Ishikawa (cell line): ENCODE measurements at regions not wholly inside any gene's neighbourhood (a gene's known extent, or its start where the extent isn't known, plus 50 kb on each side); places are given as distances from the start of the nearest gene placed in this dataset.

Experiments used
- CEBPB ChIP-seq: IDR thresholded peaks from 2 replicates; pipeline ENCODE4 v1.6.1; 2012
- CREB1 ChIP-seq: IDR thresholded peaks from 2 replicates; pipeline ENCODE4 v1.6.1; 2012; ENCODE audit warnings: low read depth
- EGR1 ChIP-seq: IDR thresholded peaks from 2 replicates; pipeline ENCODE4 v1.6.1; 2012
- EP300 ChIP-seq: IDR thresholded peaks from 2 replicates; pipeline ENCODE4 v1.6.1; 2012; ENCODE audit warnings: borderline replicate concordance
- FOXM1 ChIP-seq: IDR thresholded peaks from 2 replicates; pipeline ENCODE4 v1.6.1; 2012; ENCODE audit warnings: low read depth, borderline replicate concordance
- MAX ChIP-seq: IDR thresholded peaks from 2 replicates; pipeline ENCODE4 v1.6.1; 2012
- NFIC ChIP-seq: IDR thresholded peaks from 2 replicates; pipeline ENCODE4 v1.6.1; 2012
- RAD21 ChIP-seq: IDR thresholded peaks from 2 replicates; pipeline ENCODE4 v1.6.1; 2012; ENCODE audit warnings: low read depth
- REST ChIP-seq: IDR thresholded peaks from 2 replicates; pipeline ENCODE4 v1.6.1; 2012; ENCODE audit warnings: low read depth, mild to moderate bottlenecking
- TAF1 ChIP-seq: IDR thresholded peaks from 2 replicates; pipeline ENCODE4 v1.6.1; 2012; ENCODE audit warnings: low read depth, mild to moderate bottlenecking
- TCF12 ChIP-seq: IDR thresholded peaks from 2 replicates; pipeline ENCODE4 v1.6.1; 2012; ENCODE audit warnings: low read depth
- TEAD4 ChIP-seq: IDR thresholded peaks from 2 replicates; pipeline ENCODE4 v1.6.1; 2012
- USF1 ChIP-seq: IDR thresholded peaks from 2 replicates; pipeline ENCODE4 v1.6.1; 2012
- YY1 ChIP-seq: IDR thresholded peaks from 2 replicates; pipeline ENCODE4 v1.6.1; 2012; ENCODE audit warnings: low read depth
- ZBTB7A ChIP-seq: IDR thresholded peaks from 2 replicates; pipeline ENCODE4 v1.6.1; 2012; ENCODE audit warnings: low read depth

GRCh38 chrX:20452487-20452886 is 185.8 kb upstream of the RPS6KA3 start:
- TF ChIP-seq TEAD4, result no peak
- TF ChIP-seq YY1, result no peak
- no peak for TF ChIP-seq NFIC

- TF ChIP-seq EGR1, result no peak
- TF ChIP-seq USF1, result no peak
- TF ChIP-seq MAX, result no peak
- no peak for TF ChIP-seq YY1
- TF ChIP-seq CEBPB, result no peak
- TF ChIP-seq REST, result no peak
- no peak for TF ChIP-seq CREB1
- TF ChIP-seq EP300, result no peak
- no peak for TF ChIP-seq ZBTB7A
- TF ChIP-seq FOXM1, result no peak
- no peak for TF ChIP-seq TCF12
- TF ChIP-seq TAF1, result no peak
- TF ChIP-seq NFIC, result no peak
- no peak for TF ChIP-seq RAD21
- no peak for TF ChIP-seq TEAD4
Measured at GRCh38 chrX:20451929-20452328, 185.2 kb upstream of the RPS6KA3 start.

GRCh38 chrX:20445109-20445508 is 178.4 kb upstream of the RPS6KA3 start:
- TF ChIP-seq MAX (no peak), EP300 (no peak), TAF1 (no peak), TEAD4 (no peak), CREB1 (no peak), EGR1 (no peak), USF1 (no peak), RAD21 (no peak), REST (no peak)

GRCh38 chrX:20442597-20442996 is 175.9 kb upstream of the RPS6KA3 start:
- TF ChIP-seq RAD21 (no peak), EP300 (no peak), TAF1 (no peak), YY1 (no peak), USF1 (no peak), MAX (no peak), CEBPB (no peak), TEAD4 (no peak), REST (no peak), FOXM1 (no peak), EGR1 (no peak), TCF12 (no peak), CREB1 (no peak), ZBTB7A (no peak), NFIC (no peak)
